Left lobe of liver (tissue), 2 donors: ENCODE measurements at regions not wholly inside any gene's neighbourhood (a gene's known extent, or its start where the extent isn't known, plus 50 kb on each side); places are given as distances from the start of the nearest gene placed in this dataset.

ENCODE experiments used
- ATAC-seq: fragments of 200-7000 bp; cut with Tn5 transposase; one replicate; pipeline ENCODE4 v1.9.1; 2020; ENCODE audit warnings: mild to moderate bottlenecking, moderate library complexity
- DNase-seq: peaks from one replicate; pipeline ENCODE4 v3.0.0-alpha.2; 2020; ENCODE audit warnings: low spot score
- donor health status: DM: no; HTN: no; CAD: no; lungs with moderate emphysema.
- donor health status: DM: no; HTN: yes; CAD: no.

GRCh38 chr13:99122171-99122570 lies 78.5 kb upstream of the UBAC2 start:
- ATAC-seq, result no peak
- no peak for DNase-seq

GRCh38 chr13:99123101-99124045 lies 77.3 kb upstream of the UBAC2 start:
- DNase-seq, result no peak

GRCh38 chr13:99124046-99124400 lies 76.6 kb upstream of the UBAC2 start:
- ATAC-seq (no peak), DNase-seq (no peak)

More at GRCh38 chr13:99123101-99124045, 77.3 kb upstream of the UBAC2 start:
- no peak for ATAC-seq

- DNase-seq, result no peak
- no peak for ATAC-seq
Observed at GRCh38 chr13:99124794-99125316, 75.8 kb upstream of the UBAC2 start.

GRCh38 chr13:99125326-99125915 lies 75.2 kb upstream of the UBAC2 start:
- ATAC-seq, result no peak
- no peak for DNase-seq

- no peak for DNase-seq
- ATAC-seq, result no peak
Observed at GRCh38 chr13:99126821-99127220, 73.8 kb upstream of the UBAC2 start.

GRCh38 chr13:99129050-99129449 lies 71.6 kb upstream of the UBAC2 start:
- no peak for DNase-seq
- ATAC-seq, result no peak

- DNase-seq, result no peak
- ATAC-seq, result no peak
Observed at GRCh38 chr13:99129951-99130350, 70.7 kb upstream of the UBAC2 start.

- no peak for ATAC-seq
Observed at GRCh38 chr13:99131410-99131809, 69.2 kb upstream of the UBAC2 start.

GRCh38 chr13:99132295-99132835 lies 68.3 kb upstream of the UBAC2 start:
- no peak for DNase-seq
- no peak for ATAC-seq

More at GRCh38 chr13:99131410-99131809, 69.2 kb upstream of the UBAC2 start:
- DNase-seq, result no peak

- no peak for DNase-seq
- no peak for ATAC-seq
Observed at GRCh38 chr13:99133230-99133629, 67.4 kb upstream of the UBAC2 start.

GRCh38 chr13:99133848-99134247 lies 66.8 kb upstream of the UBAC2 start:
- DNase-seq (no peak), ATAC-seq (no peak)

- no peak for DNase-seq
- ATAC-seq, result no peak
Observed at GRCh38 chr13:99135591-99135990, 65.1 kb upstream of the UBAC2 start.

GRCh38 chr13:99136427-99136954 lies 64.2 kb upstream of the UBAC2 start:
- no peak for DNase-seq
- no peak for ATAC-seq

GRCh38 chr13:99140831-99141230 lies 59.8 kb upstream of the UBAC2 start:
- no peak for DNase-seq
- no peak for ATAC-seq

- ATAC-seq, result no peak
- DNase-seq, result no peak
Observed at GRCh38 chr13:99143904-99144303, 56.8 kb upstream of the UBAC2 start.

- ATAC-seq (no peak), DNase-seq (no peak)
Observed at GRCh38 chr13:99144306-99144705, 56.3 kb upstream of the UBAC2 start.

GRCh38 chr13:99145461-99145860 lies 55.2 kb upstream of the UBAC2 start:
- DNase-seq (no peak), ATAC-seq (no peak)

GRCh38 chr13:99150575-99151361 lies 49.9 kb upstream of the UBAC2 start:
- DNase-seq (no peak), ATAC-seq (no peak)
